Spleen (tissue), 11 donors: ENCODE measurements at regions not wholly inside any gene's neighbourhood (a gene's known extent, or its start where the extent isn't known, plus 50 kb on each side); places are given as distances from the start of the nearest gene placed in this dataset.

Source experiments
- DNase-seq: peaks from one replicate; pipeline ENCODE4 v3.0.0-alpha.2; 2020
- H3K27ac ChIP-seq, 8 donors: fragments of 200-600 bp; sonication (generic) in 7 of 8; 1 replicate in 4 of 8; 2 replicates in 4 of 8; pipeline versions ENCODE4 v1.5.0 to v1.8.0; 2016 to 2021; ENCODE audit warnings: inconsistent platforms in 4 of 8, mild to moderate bottlenecking in 4 of 8, moderate library complexity in 1 of 8
- H3K27me3 ChIP-seq, 7 donors: fragments of 200-600 bp; sonication (generic) in 6 of 7; replicated peaks in 1 of 7; 1 replicate in 4 of 7; 2 replicates in 3 of 7; pipeline versions ENCODE4 v1.5.0 to v1.8.0; 2016 to 2021; ENCODE audit warnings: inconsistent platforms in 3 of 7, mild to moderate bottlenecking in 1 of 7
- H3K36me3 ChIP-seq, 6 donors: fragments of 200-600 bp; sonication (generic) in 5 of 6; 1 replicate in 4 of 6; 2 replicates in 2 of 6; pipeline versions ENCODE4 v1.5.0 to v1.8.0; 2016 to 2021; ENCODE audit warnings: inconsistent platforms in 2 of 6
- H3K4me1 ChIP-seq, 6 donors: fragments of 200-600 bp; sonication (generic) in 5 of 6; 1 replicate in 3 of 6; 2 replicates in 3 of 6; pipeline versions ENCODE4 v1.5.0 to v1.8.0; 2016 to 2021; ENCODE audit warnings: inconsistent platforms in 3 of 6
- H3K4me3 ChIP-seq, 8 donors: fragments of 200-600 bp; sonication (generic) in 7 of 8; 1 replicate in 4 of 8; 2 replicates in 4 of 8; pipeline versions ENCODE4 v1.5.0 to v1.8.0; 2016 to 2021; ENCODE audit warnings: inconsistent platforms in 4 of 8, mild to moderate bottlenecking in 4 of 8, moderate library complexity in 2 of 8
- H3K9me3 ChIP-seq, 8 donors: fragments of 200-600 bp; sonication (generic) in 7 of 8; 1 replicate in 4 of 8; 2 replicates in 4 of 8; pipeline versions ENCODE4 v1.5.0 to v1.8.0; 2016 to 2021; ENCODE audit warnings: inconsistent platforms in 4 of 8
- CTCF ChIP-seq, 11 experiments: fragments of 200-600 bp in 7 of 11; fragments of 450-650 bp in 4 of 11; sonication (generic) in 4 of 11; IDR thresholded peaks in 8 of 11; conservative IDR thresholded peaks in 3 of 11; 1 replicate in 7 of 11; 2 replicates in 4 of 11; pipeline versions ENCODE4 v1.4.0 to v1.8.0; 2016 to 2021; ENCODE audit warnings: antibody characterized with exemption in 11 of 11, inconsistent platforms in 4 of 11, mild to moderate bottlenecking in 1 of 11
- POLR2A ChIP-seq, 3 donors: fragments of 450-650 bp; IDR thresholded peaks; one replicate each; pipeline ENCODE4 v1.5.1; 2017; ENCODE audit warnings: antibody characterized with exemption in 3 of 3, mild to moderate bottlenecking in 1 of 3
- POLR2AphosphoS5 ChIP-seq, 3 donors: sonication (generic); formaldehyde crosslinking; IDR thresholded peaks; one replicate each; pipeline ENCODE4 v1.5.1; 2017; ENCODE audit warnings: antibody characterized with exemption in 3 of 3
- WGBS, 5 donors: extraction: QIAGEN DNeasy Blood & Tissue Kit in 3 of 5; methylation state at CpG; one replicate each; pipeline versions ENCODE4 v1.1.5 to v1.1.7; 2013 to 2018; 5-methylcytosine and 5-hydroxymethylcytosine counted together
- intact Hi-C: fragments of 100-400 bp; cut with DNase I; formaldehyde crosslinking; loops from one replicate; pipeline ENCODE4 v1.15.0; 2023; ENCODE audit warnings: low total_unique reads
- donor health status: healthy with polysubstance abuse.
- donor health status: DM: no; HTN: no; CAD: no; lungs with moderate emphysema.
- donor health status: DM: no; HTN: no; CAD: no.
- donor health status: Bipolar disorder and iron deficiency.
- donor health status: healthy.
- donor health status: DM: no; HTN: no; CAD: no.
- donor health status: DM: yes; HTN: yes; CAD: no.

DNA sequence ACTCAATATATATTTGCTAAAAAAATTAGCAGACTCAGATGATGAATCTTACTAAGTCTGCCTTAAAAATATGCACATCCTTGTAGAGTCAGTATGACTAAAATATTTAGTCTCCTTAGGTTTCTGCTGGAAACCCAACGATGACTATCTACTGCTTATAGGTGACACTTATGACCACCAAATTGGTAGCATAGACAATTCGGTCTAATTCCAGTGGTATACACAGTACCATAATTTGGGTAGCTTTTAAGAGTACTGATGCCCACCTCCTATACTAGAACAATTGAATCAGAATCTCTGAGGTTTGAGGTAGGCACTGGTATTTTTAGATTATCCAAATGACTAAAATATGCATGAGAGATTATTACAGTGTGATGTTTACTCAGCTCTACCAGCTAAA lies 740.8 kb upstream of the ZEB2 start:
- intact Hi-C loops, result no loop called here
- Histone ChIP-seq H3K36me3 (no peaks in the 10 kb centered on the region), H3K4me3 (no peak overlapping the region), H3K27ac (no peak overlapping the region), H3K27me3 (peaks cover 0 to 44% (median 0%) of the 10 kb centered on the region in 7 donors), H3K4me1 (peaks cover 0 to 10% (median 0%) of the 10 kb centered on the region in 6 donors), H3K9me3 (no peaks in the 10 kb centered on the region)
- TF ChIP-seq POLR2AphosphoS5 (IDR thresholded peaks at IDR 0.05) (no peak), POLR2A (IDR thresholded peaks at IDR 0.05) (no peak), CTCF (IDR thresholded peaks at IDR 0.05 in 8 of 11, conservative IDR thresholded peaks at IDR 0.05 in 3 of 11) (no peak)
- no peak for DNase-seq
- WGBS, 5 donors, result 85 to 93% (median 90%) methylated on average over 2 of the region's 2 CpGs

DNA sequence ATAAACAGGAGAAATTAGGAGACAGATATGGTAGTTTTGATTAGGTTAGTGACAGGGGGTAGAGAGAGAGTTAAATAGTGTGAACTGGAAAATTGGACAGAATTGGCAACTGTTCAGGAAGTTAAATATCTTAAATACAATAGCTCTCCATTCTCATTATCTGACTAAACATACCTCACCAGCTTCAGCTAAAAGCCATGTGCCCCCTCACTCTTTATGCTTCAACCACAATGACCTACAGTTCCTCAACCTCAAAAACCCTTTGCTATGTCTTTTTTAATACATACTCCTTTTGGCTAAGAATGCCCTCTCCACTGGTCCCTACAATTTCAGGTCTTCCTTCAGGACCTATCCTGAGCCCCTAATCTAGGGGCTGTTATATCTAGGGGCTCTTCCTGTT lies 740.2 kb upstream of the ZEB2 start:
- Histone ChIP-seq H3K4me1 (peaks cover 0 to 10% (median 0%) of the 10 kb centered on the region in 6 donors), H3K4me3 (no peak overlapping the region), H3K36me3 (no peaks in the 10 kb centered on the region), H3K9me3 (no peaks in the 10 kb centered on the region), H3K27ac (no peak overlapping the region), H3K27me3 (peaks cover 0 to 44% (median 0%) of the 10 kb centered on the region in 7 donors)
- DNase-seq, result no peak
- TF ChIP-seq POLR2A (IDR thresholded peaks at IDR 0.05) (no peak), CTCF (IDR thresholded peaks at IDR 0.05 in 8 of 11, conservative IDR thresholded peaks at IDR 0.05 in 3 of 11) (no peak), POLR2AphosphoS5 (IDR thresholded peaks at IDR 0.05) (no peak)
- intact Hi-C loops, result no loop called here

DNA sequence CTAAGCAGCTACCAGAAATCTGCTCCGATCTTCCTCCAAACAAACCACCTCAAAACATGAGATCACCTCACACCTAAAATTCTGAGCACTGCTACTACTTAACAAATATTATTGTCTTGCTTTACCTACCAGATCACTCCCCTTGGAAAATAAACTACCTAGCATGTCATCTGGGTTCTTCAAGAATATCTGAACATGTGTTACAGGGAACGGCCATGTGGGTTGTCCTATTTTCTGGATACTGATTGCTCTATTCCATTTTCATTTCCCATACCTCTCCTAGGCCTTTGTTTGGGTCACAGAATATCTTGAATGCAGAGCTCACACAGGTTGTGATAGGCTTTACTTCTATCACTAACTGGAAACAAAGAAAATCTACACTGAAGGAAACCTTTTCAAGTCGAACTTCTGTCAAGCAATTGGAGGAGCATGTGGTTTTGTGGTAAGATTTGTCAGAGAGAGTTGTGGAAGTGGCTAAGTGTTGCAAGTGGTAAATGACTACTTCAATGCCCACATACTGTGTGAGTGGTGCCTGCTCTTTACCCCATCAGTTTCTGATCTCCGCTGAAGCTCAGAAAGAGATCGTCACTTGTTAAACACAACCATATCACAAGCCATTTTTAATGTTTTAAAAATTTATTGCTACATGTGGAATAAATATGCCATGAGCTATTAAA lies 739.1 kb upstream of the ZEB2 start:
- Histone ChIP-seq H3K27ac (no peak overlapping the region), H3K9me3 (no peaks in the 10 kb centered on the region), H3K27me3 (peaks cover 0 to 39% (median 0%) of the 10 kb centered on the region in 7 donors), H3K4me1 (peaks cover 0 to 10% (median 0%) of the 10 kb centered on the region in 6 donors), H3K4me3 (no peak overlapping the region), H3K36me3 (no peaks in the 10 kb centered on the region)
- intact Hi-C loops, result no loop called here
- TF ChIP-seq POLR2AphosphoS5 (IDR thresholded peaks at IDR 0.05) (no peak), POLR2A (IDR thresholded peaks at IDR 0.05) (no peak), CTCF (IDR thresholded peaks at IDR 0.05 in 8 of 11, conservative IDR thresholded peaks at IDR 0.05 in 3 of 11) (no peak)
- no peak for DNase-seq
- WGBS, 5 donors, result 40 to 48% (median 44%) methylated on average over 5 of the region's 5 CpGs

GRCh38 chr2:145257931-145258330 lies 738.0 kb upstream of the ZEB2 start:
- H3K4me3 ChIP-seq, result no peak overlapping the region
- no peaks in the 10 kb centered on the region for H3K36me3 ChIP-seq
- H3K9me3 ChIP-seq, result no peaks in the 10 kb centered on the region
- intact Hi-C loops, result no loop called here
- no peak for TF ChIP-seq CTCF (IDR thresholded peaks at IDR 0.05 in 8 of 11, conservative IDR thresholded peaks at IDR 0.05 in 3 of 11)
- H3K27ac ChIP-seq, result no peak overlapping the region
- peaks cover 0 to 30% (median 0%) of the 10 kb centered on the region in 7 donors for H3K27me3 ChIP-seq
- peaks cover 0 to 10% (median 0%) of the 10 kb centered on the region in 6 donors for H3K4me1 ChIP-seq
- DNase-seq, result no peak
